ENCODE measurements at regions not wholly inside any gene's neighbourhood (a gene's known extent, or its start where the extent isn't known, plus 50 kb on each side); places are given as distances from the start of the nearest gene placed in this dataset.

DNA sequence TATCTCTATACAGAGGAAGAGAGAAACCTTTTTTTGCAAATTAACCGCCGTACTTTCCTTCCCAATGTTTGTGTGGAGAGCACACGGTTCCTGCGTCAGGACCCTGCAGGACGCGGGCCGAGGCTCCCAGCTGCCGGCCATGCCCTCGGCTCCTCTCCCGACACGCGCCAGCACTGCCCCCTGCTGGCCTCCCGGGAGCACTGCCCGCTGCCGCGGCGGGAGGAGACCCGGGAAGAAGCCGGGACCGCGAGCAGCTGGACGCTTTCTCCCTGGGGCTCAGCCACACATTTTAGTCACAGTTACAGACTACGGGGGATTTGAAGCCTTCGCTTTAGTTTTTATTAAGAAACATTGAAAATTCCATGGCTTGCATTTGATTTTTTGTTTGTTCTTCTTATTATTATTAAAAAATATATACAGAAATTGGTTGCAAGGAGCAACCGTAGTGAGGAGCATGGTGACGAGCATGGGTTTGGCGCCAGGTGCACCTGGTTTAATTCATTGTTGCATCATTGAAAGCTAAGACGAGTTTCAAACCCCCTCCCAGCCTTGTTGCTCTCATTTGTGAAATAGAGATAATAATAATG is 401.2 kb downstream of the GALR1 start:
- DNase-seq (ENCODE audit: extremely low spot score in 2 of 2), result peak in 1 of 2 donors; percentile 83
- TF ChIP-seq POLR2AphosphoS5 (IDR thresholded peaks at IDR 0.05; ENCODE audit: insufficient read depth in 1 of 2, low read depth in 1 of 2), result no peak
- TF ChIP-seq, protein P1, sequence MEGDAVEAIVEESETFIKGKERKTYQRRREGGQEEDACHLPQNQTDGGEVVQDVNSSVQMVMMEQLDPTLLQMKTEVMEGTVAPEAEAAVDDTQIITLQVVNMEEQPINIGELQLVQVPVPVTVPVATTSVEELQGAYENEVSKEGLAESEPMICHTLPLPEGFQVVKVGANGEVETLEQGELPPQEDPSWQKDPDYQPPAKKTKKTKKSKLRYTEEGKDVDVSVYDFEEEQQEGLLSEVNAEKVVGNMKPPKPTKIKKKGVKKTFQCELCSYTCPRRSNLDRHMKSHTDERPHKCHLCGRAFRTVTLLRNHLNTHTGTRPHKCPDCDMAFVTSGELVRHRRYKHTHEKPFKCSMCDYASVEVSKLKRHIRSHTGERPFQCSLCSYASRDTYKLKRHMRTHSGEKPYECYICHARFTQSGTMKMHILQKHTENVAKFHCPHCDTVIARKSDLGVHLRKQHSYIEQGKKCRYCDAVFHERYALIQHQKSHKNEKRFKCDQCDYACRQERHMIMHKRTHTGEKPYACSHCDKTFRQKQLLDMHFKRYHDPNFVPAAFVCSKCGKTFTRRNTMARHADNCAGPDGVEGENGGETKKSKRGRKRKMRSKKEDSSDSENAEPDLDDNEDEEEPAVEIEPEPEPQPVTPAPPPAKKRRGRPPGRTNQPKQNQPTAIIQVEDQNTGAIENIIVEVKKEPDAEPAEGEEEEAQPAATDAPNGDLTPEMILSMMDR (IDR thresholded peaks at IDR 0.05), result peak; percentile 51 to 80 (median 63)
- Histone ChIP-seq H3K9me3 (no peaks in the 10 kb centered on the region), H3K36me3 (no peaks in the 10 kb centered on the region), H3K27ac (no peak overlapping the region), H3K27me3 (no peaks in the 10 kb centered on the region), H3K4me1 (peaks cover 3% of the 10 kb centered on the region), H3K4me3 (no peak overlapping the region)
- intact Hi-C loops (cut with DNase I), result no loop called here

DNA sequence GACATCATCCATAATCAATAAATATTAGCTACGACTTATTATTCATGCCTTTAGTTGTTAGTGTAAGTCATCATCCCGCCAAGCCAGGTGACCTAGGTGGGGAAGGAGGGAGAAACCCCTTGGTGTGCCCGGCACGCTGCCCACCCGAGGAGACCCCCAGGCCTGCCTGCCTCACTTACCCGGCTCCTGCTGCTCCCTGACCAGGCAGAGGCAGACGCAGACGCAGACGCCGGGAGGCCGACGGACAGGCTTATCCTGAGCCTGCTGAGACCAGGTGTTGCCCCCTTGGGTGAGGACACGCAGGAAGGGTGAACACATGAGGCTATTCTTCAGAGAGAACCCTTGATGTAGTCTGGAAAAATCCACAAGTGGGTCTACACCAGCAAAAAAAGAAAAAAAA is 401.8 kb downstream of the GALR1 start:
- TF ChIP-seq, protein P1 (IDR thresholded peaks at IDR 0.05), result no peak
- TF ChIP-seq POLR2AphosphoS5 (IDR thresholded peaks at IDR 0.05; ENCODE audit: insufficient read depth in 1 of 2, low read depth in 1 of 2), result no peak
- no peak for TF ChIP-seq POLR2A (IDR thresholded peaks at IDR 0.05)

DNA sequence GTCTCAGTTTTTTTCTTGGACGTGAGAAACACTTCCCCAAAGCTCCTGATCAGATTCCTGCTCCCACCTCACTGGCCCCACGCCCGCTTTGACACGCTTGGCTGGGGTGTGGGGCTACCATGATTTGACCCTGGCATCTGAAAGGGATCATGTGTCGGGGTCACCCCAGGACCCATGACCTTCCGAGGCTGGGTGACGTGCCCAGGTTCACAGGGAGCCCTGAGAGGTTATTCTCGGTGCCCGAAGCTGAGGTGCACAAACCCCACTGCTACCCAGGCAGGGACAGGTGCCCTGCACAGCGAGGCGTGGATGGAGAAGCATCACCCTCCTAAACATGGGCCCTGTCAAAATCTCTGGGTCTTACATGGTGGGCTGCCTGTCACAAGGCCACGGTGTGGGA is 404.1 kb downstream of the GALR1 start:
- no peak overlapping the region for H3K4me3 ChIP-seq
- TF ChIP-seq POLR2A (IDR thresholded peaks at IDR 0.05), result no peak
- TF ChIP-seq, protein P1 (IDR thresholded peaks at IDR 0.05), result no peak
- TF ChIP-seq POLR2AphosphoS5 (IDR thresholded peaks at IDR 0.05; ENCODE audit: insufficient read depth in 1 of 2, low read depth in 1 of 2), result no peak
- intact Hi-C loops (cut with DNase I), result no loop called here

More for the DNA sequence above, 401.8 kb downstream of the GALR1 start:
- no peaks in the 10 kb centered on the region for H3K36me3 ChIP-seq
- intact Hi-C loops (cut with DNase I), result no loop called here
- peaks cover 3% of the 10 kb centered on the region for H3K4me1 ChIP-seq
- no peaks in the 10 kb centered on the region for H3K27me3 ChIP-seq
- H3K9me3 ChIP-seq, result no peaks in the 10 kb centered on the region
- no peak overlapping the region for H3K4me3 ChIP-seq
- no peak overlapping the region for H3K27ac ChIP-seq
- no peak for DNase-seq (ENCODE audit: extremely low spot score in 2 of 2)

DNA sequence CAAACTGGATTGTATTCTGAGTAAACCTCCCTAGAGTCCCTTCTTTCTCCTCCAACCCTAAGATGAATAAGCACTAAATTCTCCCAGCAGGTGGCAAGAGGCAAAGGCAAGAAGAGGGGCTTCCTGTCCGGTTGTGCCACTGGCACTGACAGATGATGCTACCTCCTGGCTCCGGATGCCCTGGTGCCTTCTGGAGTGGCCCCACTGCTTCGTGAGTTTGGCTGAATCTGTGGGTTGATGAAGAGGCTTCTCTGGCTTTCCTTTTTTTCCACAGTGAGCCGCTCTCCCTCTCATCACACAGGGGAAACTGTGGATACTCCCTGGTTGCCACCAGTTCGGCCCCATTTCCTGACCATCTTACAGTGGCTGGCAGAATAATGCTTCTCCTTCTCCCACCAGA is 404.7 kb downstream of the GALR1 start:
- no peak for TF ChIP-seq POLR2AphosphoS5 (IDR thresholded peaks at IDR 0.05; ENCODE audit: insufficient read depth in 1 of 2, low read depth in 1 of 2)
- TF ChIP-seq, protein P1 (IDR thresholded peaks at IDR 0.05), result no peak
- TF ChIP-seq POLR2A (IDR thresholded peaks at IDR 0.05), result no peak
- intact Hi-C loops (cut with DNase I), result no loop called here

More for the DNA sequence above, 404.1 kb downstream of the GALR1 start:
- no peaks in the 10 kb centered on the region for H3K9me3 ChIP-seq
- peaks cover 3% of the 10 kb centered on the region for H3K4me1 ChIP-seq
- H3K27me3 ChIP-seq, result no peaks in the 10 kb centered on the region
- no peak overlapping the region for H3K27ac ChIP-seq
- no peak for DNase-seq (ENCODE audit: extremely low spot score in 2 of 2)
- no peaks in the 10 kb centered on the region for H3K36me3 ChIP-seq

DNA sequence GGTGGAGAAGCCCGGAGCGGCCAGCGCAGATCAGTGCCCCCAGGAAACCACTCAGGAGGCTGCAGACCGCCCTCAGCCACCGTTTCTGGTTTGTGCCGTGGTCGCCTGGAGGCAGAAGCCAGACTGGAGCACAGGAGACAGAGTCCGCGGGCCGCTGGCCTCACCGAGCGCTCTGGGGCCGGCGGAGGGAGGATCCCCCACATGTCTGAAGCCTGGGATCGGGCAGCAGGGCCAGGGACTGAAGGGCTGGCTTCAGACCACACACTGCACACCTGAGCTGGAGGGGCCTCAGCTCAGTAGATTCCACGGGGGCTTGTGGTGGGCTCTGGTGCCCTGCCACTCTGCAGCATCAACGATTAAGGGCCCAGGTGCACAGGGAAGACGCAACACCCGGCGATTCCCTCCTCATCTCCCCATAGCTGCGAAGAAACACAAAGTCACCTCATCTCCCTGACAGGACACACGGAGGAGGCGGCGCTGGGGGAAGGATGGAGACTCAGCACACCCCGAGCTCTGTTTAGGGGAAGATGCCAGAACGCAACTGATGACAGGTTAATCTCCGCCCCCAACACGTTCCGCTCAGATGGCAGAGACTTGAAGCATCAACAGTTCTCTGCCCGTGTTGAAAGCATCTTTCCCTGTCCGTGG is 408.1 kb downstream of the GALR1 start:
- no peaks in the 10 kb centered on the region for H3K36me3 ChIP-seq
- intact Hi-C loops (cut with DNase I), result no loop called here
- H3K27ac ChIP-seq, result no peak overlapping the region
- no peaks in the 10 kb centered on the region for H3K27me3 ChIP-seq
- no peaks in the 10 kb centered on the region for H3K9me3 ChIP-seq
- TF ChIP-seq, protein P1 (IDR thresholded peaks at IDR 0.05), result no peak
- no peak for TF ChIP-seq POLR2AphosphoS5 (IDR thresholded peaks at IDR 0.05; ENCODE audit: insufficient read depth in 1 of 2, low read depth in 1 of 2)
- no peak for TF ChIP-seq POLR2A (IDR thresholded peaks at IDR 0.05)
- DNase-seq (ENCODE audit: extremely low spot score in 2 of 2), result no peak
- no peak overlapping the region for H3K4me3 ChIP-seq
- no peaks in the 10 kb centered on the region for H3K4me1 ChIP-seq

More for the DNA sequence above, 404.7 kb downstream of the GALR1 start:
- Histone ChIP-seq H3K4me3 (no peak overlapping the region), H3K27ac (no peak overlapping the region), H3K36me3 (no peaks in the 10 kb centered on the region), H3K9me3 (no peaks in the 10 kb centered on the region), H3K27me3 (no peaks in the 10 kb centered on the region), H3K4me1 (peaks cover 3% of the 10 kb centered on the region)
- no peak for DNase-seq (ENCODE audit: extremely low spot score in 2 of 2)

Measured in vagina (tissue), 2 donors.